GM12878 (cell line): ENCODE measurements at regions not wholly inside any gene's neighbourhood (a gene's known extent, or its start where the extent isn't known, plus 50 kb on each side); places are given as distances from the start of the nearest gene placed in this dataset.
A peak's percentile ranks its signal among the peaks of the same experiment; 100 is the strongest.

Experiments
- BCL11A ChIP-seq: IDR thresholded peaks from 2 replicates; pipeline ENCODE4 v1.6.1; 2011; ENCODE audit warnings: low read depth, low read length
- BCLAF1 ChIP-seq: fragments of 450-650 bp; IDR thresholded peaks from 2 replicates; pipeline ENCODE4 v1.6.1; 2017; ENCODE audit warnings: antibody characterized with exemption, mild to moderate bottlenecking, moderate library complexity
- CTCF ChIP-seq, 3 experiments: IDR thresholded peaks in 2 of 3; conservative IDR thresholded peaks in 1 of 3; 2 replicates each; pipeline ENCODE4 v1.5.1; 2011; ENCODE audit warnings: low read depth in 3 of 3, low read length in 3 of 3, mild to moderate bottlenecking in 3 of 3, control low read depth in 2 of 3, moderate library complexity in 2 of 3, inconsistent platforms in 1 of 3, mixed read lengths in 1 of 3; ENCODE audit not compliant: control insufficient read depth in 2 of 3, insufficient read depth in 1 of 3; ENCODE audit errors: extremely low read depth in 1 of 3
- GABPA ChIP-seq: IDR thresholded peaks from 2 replicates; pipeline ENCODE4 v1.6.1; 2014; ENCODE audit warnings: antibody characterized with exemption, low read depth, mild to moderate bottlenecking, inconsistent platforms
- HDAC2 ChIP-seq: fragments of 200-600 bp; sonication (generic); IDR thresholded peaks from 2 replicates; pipeline ENCODE4 v1.6.1; 2017
- IRF4 ChIP-seq: IDR thresholded peaks from 2 replicates; pipeline ENCODE4 v1.6.1; 2011; ENCODE audit warnings: low read depth, low read length
- JUNB ChIP-seq: IDR thresholded peaks from 2 replicates; pipeline ENCODE4 v1.6.1; 2016; ENCODE audit warnings: antibody characterized with exemption, mild to moderate bottlenecking
- MEF2A ChIP-seq: IDR thresholded peaks from 2 replicates; pipeline ENCODE4 v1.6.1; 2011; ENCODE audit warnings: low read depth, mild to moderate bottlenecking, low read length, moderate library complexity; ENCODE audit not compliant: insufficient read depth
- MTA2 ChIP-seq: fragments of 450-650 bp; IDR thresholded peaks from 2 replicates; pipeline ENCODE4 v1.6.1; 2016; ENCODE audit warnings: low read depth, mild to moderate bottlenecking, moderate library complexity
- NFXL1 ChIP-seq: fragments of 450-650 bp; IDR thresholded peaks from 2 replicates; pipeline ENCODE4 v1.6.1; 2017; ENCODE audit warnings: antibody characterized with exemption, mild to moderate bottlenecking, borderline replicate concordance
- NKRF ChIP-seq: fragments of 450-650 bp; conservative IDR thresholded peaks from 2 replicates; pipeline ENCODE4 v1.6.1; 2017; ENCODE audit warnings: mild to moderate bottlenecking, moderate library complexity
- PKNOX1 ChIP-seq: fragments of 450-650 bp; IDR thresholded peaks from 2 replicates; pipeline ENCODE4 v1.6.1; 2016; ENCODE audit warnings: mild to moderate bottlenecking
- POU2F2 ChIP-seq: IDR thresholded peaks from 3 replicates; pipeline ENCODE4 v1.6.1; 2011; ENCODE audit warnings: low read depth, mild to moderate bottlenecking, low read length, borderline replicate concordance
- PRDM15 ChIP-seq: fragments of 450-650 bp; formaldehyde crosslinking; IDR thresholded peaks from 2 replicates; pipeline ENCODE4 v1.4.0; 2020; ENCODE audit warnings: mild to moderate bottlenecking, moderate library complexity
- SIN3A ChIP-seq: IDR thresholded peaks from 2 replicates; pipeline ENCODE4 v1.6.1; 2012; ENCODE audit warnings: low read depth, low read length, improper control_type of control experiment
- SPI1 ChIP-seq: IDR thresholded peaks from 2 replicates; pipeline ENCODE4 v1.6.1; 2011; ENCODE audit warnings: low read depth, mild to moderate bottlenecking, low read length, moderate library complexity, borderline replicate concordance; ENCODE audit not compliant: insufficient read depth
- SUPT20H ChIP-seq: IDR thresholded peaks from 2 replicates; pipeline ENCODE4 v1.6.1; 2011; ENCODE audit warnings: low read depth, mild to moderate bottlenecking, low read length, moderate library complexity, borderline replicate concordance; ENCODE audit not compliant: control insufficient read depth
- YBX1 ChIP-seq: fragments of 450-650 bp; IDR thresholded peaks from 2 replicates; pipeline ENCODE4 v1.6.1; 2016; ENCODE audit warnings: antibody characterized with exemption
- YY1 ChIP-seq: IDR thresholded peaks from 2 replicates; pipeline ENCODE4 v1.6.1; 2011; ENCODE audit warnings: low read depth, mild to moderate bottlenecking, low read length

- TF ChIP-seq PRDM15 (CRISPR knock-in tag) (no peak), YY1 (peak; percentile 66), CTCF (IDR thresholded peaks at IDR 0.05 in 2 of 3, conservative IDR thresholded peaks at IDR 0.05 in 1 of 3; ENCODE audit: control insufficient read depth in 2 of 3, extremely low read depth in 1 of 3, insufficient read depth in 1 of 3, low read depth in 3 of 3, low read length in 3 of 3) (no peak), MEF2A (no peak), MTA2 (peak; percentile 69), PKNOX1 (peak; percentile 96), POU2F2 (peak; percentile 23; the same call in 1 of the 3 replicates), BCL11A (no peak), BCLAF1 (no peak), JUNB (peak; percentile 42), IRF4 (no peak), NFXL1 (no peak), SIN3A (no peak), SUPT20H (no peak), NKRF (no peak), YBX1 (no peak), SPI1 (no peak), GABPA (peak; percentile 48; the same call in 1 of the 2 replicates), HDAC2 (no peak)
These were observed 64.9 kb upstream of the HSPB3 start (continued) for GRCh38 chr5:54390539-54391031.
